ENCODE measurements at regions not wholly inside any gene's neighbourhood (a gene's known extent, or its start where the extent isn't known, plus 50 kb on each side); places are given as distances from the start of the nearest gene placed in this dataset.

- Histone ChIP-seq H3K36me3 (no peaks in the 10 kb centered on the region), H3K27me3 (peaks cover 0 to 15% of the 10 kb centered on the region in 2 donors), H3K4me3 (no peak overlapping the region), H3K9me3 (no peaks in the 10 kb centered on the region), H3K4me1 (no peaks in the 10 kb centered on the region), H3K27ac (no peak overlapping the region)
- intact Hi-C loops (cut with DNase I): no loop called here
- ATAC-seq: no peak
- TF ChIP-seq CTCF (IDR thresholded peaks at IDR 0.05): no peak
- no peak for DNase-seq
Measured at GRCh38 chr16:17691899-17692176, 221.1 kb upstream of the XYLT1 start.

GRCh38 chr16:17691106-17691898, 220.5 kb upstream of the XYLT1 start:
- ATAC-seq (no peak), DNase-seq (no peak)
- Histone ChIP-seq H3K4me1 (no peaks in the 10 kb centered on the region), H3K9me3 (no peaks in the 10 kb centered on the region), H3K27ac (no peak overlapping the region), H3K27me3 (peaks cover 0 to 15% of the 10 kb centered on the region in 2 donors), H3K36me3 (no peaks in the 10 kb centered on the region), H3K4me3 (no peak overlapping the region)
- no peak for TF ChIP-seq CTCF (IDR thresholded peaks at IDR 0.05)
- intact Hi-C loops (cut with DNase I): no loop called here

GRCh38 chr16:17685447-17685846, 214.7 kb upstream of the XYLT1 start:
- intact Hi-C loops (cut with DNase I): no loop called here
- TF ChIP-seq CTCF (IDR thresholded peaks at IDR 0.05): no peak
- H3K27ac ChIP-seq: no peak overlapping the region

GRCh38 chr16:17683281-17683680, 212.5 kb upstream of the XYLT1 start:
- no peak for TF ChIP-seq CTCF (IDR thresholded peaks at IDR 0.05)
- no peak overlapping the region for H3K27ac ChIP-seq
- intact Hi-C loops (cut with DNase I): no loop called here
- H3K27me3 ChIP-seq: peaks cover 0 to 1% of the 10 kb centered on the region in 2 donors
- H3K9me3 ChIP-seq: no peaks in the 10 kb centered on the region
- DNase-seq (no peak), ATAC-seq (no peak)
- no peaks in the 10 kb centered on the region for H3K4me1 ChIP-seq
- no peak overlapping the region for H3K4me3 ChIP-seq
- H3K36me3 ChIP-seq: no peaks in the 10 kb centered on the region

More at GRCh38 chr16:17685447-17685846, 214.7 kb upstream of the XYLT1 start:
- no peaks in the 10 kb centered on the region for H3K36me3 ChIP-seq
- no peaks in the 10 kb centered on the region for H3K4me1 ChIP-seq
- no peaks in the 10 kb centered on the region for H3K9me3 ChIP-seq
- H3K4me3 ChIP-seq: no peak overlapping the region
- peaks cover 0 to 7% of the 10 kb centered on the region in 2 donors for H3K27me3 ChIP-seq
- ATAC-seq (no peak), DNase-seq (no peak)

GRCh38 chr16:17676171-17676570, 205.4 kb upstream of the XYLT1 start:
- H3K27me3 ChIP-seq: no peaks in the 10 kb centered on the region
- intact Hi-C loops (cut with DNase I): no loop called here
- H3K4me3 ChIP-seq: no peak overlapping the region
- DNase-seq (no peak), ATAC-seq (no peak)
- TF ChIP-seq CTCF (IDR thresholded peaks at IDR 0.05): no peak
- no peaks in the 10 kb centered on the region for H3K4me1 ChIP-seq
- no peaks in the 10 kb centered on the region for H3K36me3 ChIP-seq
- no peak overlapping the region for H3K27ac ChIP-seq
- H3K9me3 ChIP-seq: no peaks in the 10 kb centered on the region

Data from left lung (tissue), 4 donors.